ENCODE measurements at regions not wholly inside any gene's neighbourhood (a gene's known extent, or its start where the extent isn't known, plus 50 kb on each side); places are given as distances from the start of the nearest gene placed in this dataset.

DNA sequence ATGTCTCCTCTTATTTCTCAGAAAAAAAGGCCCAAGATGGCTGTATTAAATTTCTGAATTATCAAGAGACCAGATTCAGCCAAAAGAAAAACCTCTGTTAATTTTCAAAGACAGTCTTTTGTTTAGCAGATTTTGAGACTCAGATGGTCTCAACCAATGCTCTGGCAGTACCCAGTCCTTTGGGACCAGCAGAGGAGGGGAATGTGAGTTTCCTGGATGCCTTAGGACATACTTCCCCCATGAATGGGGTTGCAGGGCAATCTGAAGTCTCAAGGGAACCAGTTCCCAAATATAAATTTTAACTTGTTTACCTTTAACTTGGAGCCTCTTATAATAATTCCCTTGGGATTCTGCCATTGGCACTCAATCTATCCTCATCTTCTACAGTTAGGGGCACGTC is 107.8 kb upstream of the ZNF521 start:
- TF ChIP-seq, protein P1, sequence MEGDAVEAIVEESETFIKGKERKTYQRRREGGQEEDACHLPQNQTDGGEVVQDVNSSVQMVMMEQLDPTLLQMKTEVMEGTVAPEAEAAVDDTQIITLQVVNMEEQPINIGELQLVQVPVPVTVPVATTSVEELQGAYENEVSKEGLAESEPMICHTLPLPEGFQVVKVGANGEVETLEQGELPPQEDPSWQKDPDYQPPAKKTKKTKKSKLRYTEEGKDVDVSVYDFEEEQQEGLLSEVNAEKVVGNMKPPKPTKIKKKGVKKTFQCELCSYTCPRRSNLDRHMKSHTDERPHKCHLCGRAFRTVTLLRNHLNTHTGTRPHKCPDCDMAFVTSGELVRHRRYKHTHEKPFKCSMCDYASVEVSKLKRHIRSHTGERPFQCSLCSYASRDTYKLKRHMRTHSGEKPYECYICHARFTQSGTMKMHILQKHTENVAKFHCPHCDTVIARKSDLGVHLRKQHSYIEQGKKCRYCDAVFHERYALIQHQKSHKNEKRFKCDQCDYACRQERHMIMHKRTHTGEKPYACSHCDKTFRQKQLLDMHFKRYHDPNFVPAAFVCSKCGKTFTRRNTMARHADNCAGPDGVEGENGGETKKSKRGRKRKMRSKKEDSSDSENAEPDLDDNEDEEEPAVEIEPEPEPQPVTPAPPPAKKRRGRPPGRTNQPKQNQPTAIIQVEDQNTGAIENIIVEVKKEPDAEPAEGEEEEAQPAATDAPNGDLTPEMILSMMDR (IDR thresholded peaks at IDR 0.05 in 2 of 3, conservative IDR thresholded peaks at IDR 0.05 in 1 of 3; ENCODE audit: borderline replicate concordance in 1 of 3, insufficient read depth in 1 of 3, low read depth in 2 of 3, low read length in 2 of 3) = no peak
- TF ChIP-seq ELF1 (IDR thresholded peaks at IDR 0.05; ENCODE audit: borderline replicate concordance, low read depth) (no peak), EGR1 (IDR thresholded peaks at IDR 0.05; ENCODE audit: low read depth) (no peak), SP1 (IDR thresholded peaks at IDR 0.05; ENCODE audit: low read depth) (no peak), RAD21 (IDR thresholded peaks at IDR 0.05; ENCODE audit: low read depth) (no peak), YY1 (IDR thresholded peaks at IDR 0.05; ENCODE audit: extremely low read depth, insufficient replicate concordance, low read depth, low read length) (no peak), POLR2A (IDR thresholded peaks at IDR 0.05; ENCODE audit: borderline replicate concordance, extremely low read depth, insufficient read depth, insufficient read length) (no peak), POLR2AphosphoS5 (IDR thresholded peaks at IDR 0.05; ENCODE audit: low read depth, low read length) (no peak), EZH2phosphoT487 (IDR thresholded peaks at IDR 0.05; ENCODE audit: borderline replicate concordance) (no peak), EZH2 (IDR thresholded peaks at IDR 0.05) (no peak), SRF (IDR thresholded peaks at IDR 0.05; ENCODE audit: low read depth) (no peak)
- TF ChIP-seq, protein P2, sequence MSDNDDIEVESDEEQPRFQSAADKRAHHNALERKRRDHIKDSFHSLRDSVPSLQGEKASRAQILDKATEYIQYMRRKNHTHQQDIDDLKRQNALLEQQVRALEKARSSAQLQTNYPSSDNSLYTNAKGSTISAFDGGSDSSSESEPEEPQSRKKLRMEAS (IDR thresholded peaks at IDR 0.05) = no peak

All from HCT116 (cell line).